ENCODE measurements at regions not wholly inside any gene's neighbourhood (a gene's known extent, or its start where the extent isn't known, plus 50 kb on each side); places are given as distances from the start of the nearest gene placed in this dataset.
A peak's percentile ranks its signal among the peaks of the same experiment; 100 is the strongest.
"Not testable (repeated sequence)": the region's sequence is repeated elsewhere in the genome, so short reads cannot be mapped to it uniquely, and the experiment has no call there.

DNA sequence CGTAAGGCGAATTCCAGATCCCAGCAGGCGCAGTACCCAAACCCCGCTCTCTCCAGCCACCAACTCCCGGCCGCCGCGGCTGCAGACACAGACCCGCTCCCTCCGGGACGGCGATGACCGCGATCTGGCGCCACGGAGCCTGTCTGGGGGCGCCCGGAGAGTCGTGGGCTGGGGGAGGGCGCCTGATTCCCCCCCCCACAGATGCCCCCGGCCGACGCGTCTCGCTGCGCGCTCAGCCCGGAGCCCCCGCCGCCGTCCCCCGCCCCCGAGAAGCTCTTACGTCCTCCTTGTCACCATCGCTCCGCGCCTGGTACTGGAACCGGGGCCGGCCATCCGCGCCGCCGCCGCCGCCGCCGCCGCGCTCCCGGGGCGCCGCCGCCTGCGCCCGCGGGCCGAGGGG, 173.6 kb downstream of the ATP6V0E2 start:
- peak in 1 of 2 experiments; percentile 64 for DNase-seq

DNA sequence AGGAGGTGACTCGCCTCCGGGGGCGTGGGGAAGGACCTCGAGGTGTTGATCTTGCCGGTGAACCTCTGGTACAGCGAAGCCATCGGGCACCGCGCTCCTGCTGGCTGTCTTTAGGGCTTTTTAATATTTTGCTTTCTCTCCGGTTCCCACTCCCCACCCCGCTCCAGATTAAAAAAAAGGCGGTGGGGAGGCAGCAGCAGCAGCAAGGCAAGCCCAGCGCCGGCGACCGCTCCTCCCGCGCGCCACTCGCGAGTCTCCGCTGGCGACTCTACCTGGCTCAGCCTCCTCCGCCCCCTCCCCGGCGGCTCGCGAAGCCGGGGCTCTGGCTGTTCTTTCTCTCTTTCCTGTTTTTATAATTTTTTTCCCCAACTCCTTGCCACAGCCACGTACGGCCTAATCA, 174.0 kb downstream of the ATP6V0E2 start:
- DNase-seq = peak; percentile 26 to 70

DNA sequence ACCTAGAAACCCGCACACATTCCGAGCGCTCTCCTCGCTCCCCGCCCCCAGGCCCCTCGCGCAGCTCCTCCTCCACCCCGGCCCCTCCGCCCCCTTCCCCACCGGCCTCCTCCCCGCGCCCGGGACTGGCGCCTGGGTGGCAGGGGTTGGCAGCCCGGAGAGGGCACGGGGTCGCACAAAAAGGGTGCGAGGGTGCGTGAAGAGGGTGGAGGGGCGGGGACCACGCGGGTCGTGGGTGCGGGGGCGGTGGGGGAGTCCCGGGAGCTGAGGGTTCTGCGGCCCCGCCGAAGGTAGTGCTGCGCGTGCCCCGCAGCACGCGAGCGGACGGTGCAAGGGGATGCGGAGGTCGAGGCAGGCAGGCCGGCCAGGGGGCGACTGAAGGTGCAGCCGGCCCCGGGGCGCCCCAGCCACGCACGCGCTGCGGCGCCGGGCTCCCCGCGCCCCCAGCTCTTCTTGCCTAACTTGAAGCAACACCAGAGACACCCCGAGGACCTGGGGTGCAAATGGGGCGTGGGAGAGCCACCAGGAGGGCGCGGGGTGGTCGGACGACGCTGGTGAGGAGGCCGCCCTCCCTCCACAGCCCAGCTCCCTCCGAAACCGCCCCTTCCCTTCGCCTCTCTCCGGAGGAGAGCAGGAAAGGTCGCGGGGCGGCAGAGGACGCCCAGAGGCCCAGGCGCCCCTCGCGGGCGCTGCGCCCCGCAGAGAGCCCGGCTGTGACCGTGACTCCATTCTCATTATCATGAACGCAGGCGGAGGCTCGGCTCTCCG, 174.7 kb downstream of the ATP6V0E2 start:
- DNase-seq = peak in 1 of 2 experiments; percentile 62

DNA sequence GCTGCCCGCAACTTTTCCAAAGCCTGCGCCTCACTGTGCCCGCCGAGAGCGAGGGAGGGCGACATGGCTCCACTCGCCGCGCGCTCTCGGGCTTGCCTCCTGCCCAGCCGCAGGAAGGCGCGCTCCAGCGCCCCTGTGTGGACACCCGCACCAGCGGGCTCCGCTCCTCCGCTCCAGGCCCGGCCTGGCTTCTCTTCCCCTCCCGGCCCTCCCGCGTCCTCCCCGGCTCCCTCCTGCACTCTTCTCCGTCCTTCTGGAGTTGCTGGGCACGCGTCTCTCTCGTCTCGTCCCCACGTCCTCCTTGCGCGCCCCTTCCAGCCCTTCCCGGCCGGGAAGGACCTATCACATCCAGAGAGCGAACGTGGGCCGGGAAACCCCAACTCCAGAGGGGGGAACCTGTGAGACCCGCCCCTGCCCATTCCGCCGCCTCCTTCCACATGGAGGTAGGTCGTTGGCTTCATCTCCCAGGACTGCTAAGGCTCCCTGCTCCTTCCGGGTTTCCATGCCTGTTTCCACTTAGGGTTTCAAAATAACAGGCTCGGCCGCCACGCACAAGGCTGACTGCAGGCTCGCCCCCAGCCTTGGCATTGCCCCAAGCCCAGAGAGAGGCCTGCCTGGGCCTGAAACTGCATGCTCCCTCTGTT, 175.4 kb downstream of the ATP6V0E2 start:
- peak in 1 of 2 experiments; percentile 77 for DNase-seq

DNA sequence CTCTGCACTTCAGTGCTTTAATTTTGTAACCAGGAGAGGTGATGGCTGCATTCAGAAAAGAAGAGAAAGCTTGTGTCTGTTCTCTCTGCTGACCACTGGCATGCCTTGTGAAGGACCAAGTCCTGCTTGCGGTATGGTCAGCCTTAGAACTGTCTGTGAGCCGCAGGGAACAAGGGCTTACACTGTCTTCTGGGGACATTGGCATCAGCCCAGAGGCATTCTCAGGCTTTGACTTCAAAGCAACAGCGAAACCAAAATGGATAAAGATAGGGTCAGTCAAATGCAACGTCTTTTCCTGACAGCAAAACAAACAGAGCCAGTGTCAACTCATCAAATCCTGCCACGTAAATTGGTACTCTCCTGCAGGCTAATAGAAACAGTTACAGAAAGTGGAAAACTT, 179.6 kb downstream of the ATP6V0E2 start:
- not testable (repeated sequence) for DNase-seq

DNA sequence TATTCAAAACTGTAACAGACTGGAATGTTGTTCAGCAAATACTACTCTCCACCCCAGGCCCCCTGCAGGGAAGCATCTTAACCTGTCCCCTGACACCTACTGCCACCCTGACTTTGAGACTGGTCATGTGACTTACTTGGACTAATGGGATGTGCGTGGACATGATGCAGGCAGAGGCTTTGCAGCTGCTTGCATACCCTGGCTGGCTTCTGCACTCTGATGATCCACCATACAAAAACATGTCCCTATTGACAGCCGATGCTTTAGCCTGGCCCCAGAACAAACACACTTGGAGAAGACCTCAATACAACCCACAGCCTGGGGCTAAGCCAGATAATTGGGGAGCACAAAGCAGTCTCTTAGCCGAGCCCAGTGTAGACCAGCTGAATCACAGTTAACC, 180.5 kb downstream of the ATP6V0E2 start:
- DNase-seq = peak; percentile 85 to 88

DNA sequence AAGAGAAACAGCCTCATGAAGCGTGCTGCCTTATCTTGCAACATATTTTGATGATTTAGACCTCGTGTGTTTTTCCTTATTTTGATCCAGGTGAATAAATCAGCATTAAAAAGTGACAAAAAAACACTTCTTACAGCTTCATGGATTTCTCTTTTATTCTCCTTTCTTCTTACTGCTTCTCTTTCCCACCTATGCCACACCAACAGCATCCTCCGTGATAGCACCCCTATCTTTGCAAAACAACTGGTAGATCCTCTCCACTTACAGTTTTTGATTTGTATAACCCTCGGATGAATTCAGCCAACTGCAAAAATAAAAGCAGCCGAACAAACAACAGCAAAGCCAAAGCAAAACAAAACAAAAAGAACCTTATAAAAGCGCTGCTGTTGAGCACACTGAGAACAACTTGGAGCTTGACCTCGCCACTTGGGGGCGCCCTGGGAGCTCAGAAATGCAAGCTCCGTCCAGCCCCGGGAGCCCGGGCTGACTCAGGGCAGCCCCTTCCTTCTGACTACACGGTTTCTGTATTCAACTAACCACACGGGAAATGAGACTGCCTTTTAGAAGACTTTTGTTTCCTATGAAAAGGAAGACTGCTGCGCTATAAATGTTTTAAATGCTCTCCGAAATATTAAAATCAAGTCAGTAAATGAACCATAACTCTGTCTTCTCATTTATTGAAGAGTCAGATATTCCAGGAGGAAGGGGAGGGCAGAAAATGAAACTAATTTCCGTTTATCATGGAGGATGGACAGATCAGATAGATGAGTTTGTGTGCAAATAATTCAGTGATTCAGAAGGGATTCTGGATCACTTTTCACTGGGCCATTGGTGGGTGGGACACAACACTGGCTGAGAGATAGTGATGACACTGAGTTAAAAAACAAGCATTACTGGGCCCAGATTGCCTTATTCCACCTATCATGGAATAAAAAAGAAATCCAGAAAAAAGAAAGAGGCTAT, 186.8 kb downstream of the ATP6V0E2 start:
- DNase-seq = not testable (repeated sequence)

DNA sequence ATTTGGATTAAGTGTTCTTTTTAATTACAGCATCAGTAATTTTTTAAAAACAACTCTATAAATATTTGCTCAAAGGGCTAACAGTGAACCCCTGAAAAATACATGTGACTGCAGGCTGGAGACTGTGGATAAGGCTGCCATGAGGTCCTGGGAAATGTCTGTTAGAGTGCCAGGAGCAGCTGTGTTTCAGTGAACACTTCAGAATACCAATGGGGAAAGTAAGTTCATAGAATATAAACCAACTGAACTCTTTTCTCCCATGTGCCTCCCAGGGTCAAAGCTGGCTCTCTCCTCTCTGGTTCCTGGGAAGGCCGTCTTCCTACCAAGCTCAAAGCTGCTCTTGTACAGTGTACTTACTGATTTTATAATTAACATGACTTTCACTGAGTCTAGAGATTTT, 189.4 kb downstream of the ATP6V0E2 start:
- DNase-seq = not testable (repeated sequence)

DNA sequence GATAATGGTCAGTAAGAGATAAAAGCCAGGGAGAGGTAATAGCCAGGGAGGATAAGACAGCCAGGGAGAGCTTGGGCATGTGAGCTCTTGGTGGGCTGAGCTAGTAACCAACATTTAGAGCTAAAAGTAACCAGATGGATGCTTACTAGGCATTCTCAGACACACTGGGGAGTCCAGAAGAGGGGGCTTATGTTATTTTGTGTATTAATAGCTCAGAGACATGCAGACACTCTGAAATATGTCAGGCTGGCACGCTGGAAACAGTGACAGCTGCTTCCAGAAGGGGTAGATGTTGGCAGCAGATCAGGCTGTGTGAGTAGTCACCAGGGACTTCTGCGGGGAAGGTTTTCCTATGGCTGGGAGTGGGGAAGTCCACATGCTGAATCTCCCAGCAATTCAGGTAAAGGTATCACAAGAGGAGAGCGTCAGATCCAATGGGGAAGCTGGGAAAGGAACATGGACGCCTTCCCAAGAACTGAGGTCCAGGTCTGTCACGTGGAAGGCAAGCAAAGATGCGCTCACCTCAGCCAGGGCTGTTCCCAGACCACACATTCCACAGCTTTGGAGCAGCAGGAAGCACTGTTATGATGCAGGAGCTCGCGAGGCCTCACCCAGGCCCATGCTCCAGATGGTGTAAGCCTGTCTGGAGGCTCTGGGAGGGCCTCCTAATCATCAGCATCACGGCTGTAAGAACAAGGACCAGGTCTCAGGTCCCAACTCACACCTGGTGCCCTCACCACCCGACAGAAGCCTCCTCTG, 196.0 kb downstream of the ATP6V0E2 start:
- not testable (repeated sequence) for DNase-seq

DNA sequence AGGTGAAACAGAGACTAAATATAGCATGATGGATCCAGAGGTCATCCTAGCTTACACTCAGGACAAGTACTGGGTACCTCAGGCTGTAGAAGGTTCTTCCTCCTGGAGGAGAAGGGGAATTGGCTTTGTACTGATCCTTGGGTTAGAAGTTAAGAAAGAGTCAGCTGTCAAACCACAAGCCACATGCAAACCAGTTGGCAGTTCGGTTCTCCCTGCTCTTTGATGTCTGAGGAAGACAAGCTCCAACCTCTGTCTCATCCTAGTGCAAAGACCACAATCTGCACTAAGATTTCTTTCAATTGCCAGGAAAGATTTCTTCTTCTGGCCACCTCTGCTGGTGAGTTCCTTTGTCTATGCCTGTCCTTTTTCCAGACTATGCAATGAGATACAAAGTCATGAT, 203.8 kb downstream of the ATP6V0E2 start:
- DNase-seq = not testable (repeated sequence)

DNA sequence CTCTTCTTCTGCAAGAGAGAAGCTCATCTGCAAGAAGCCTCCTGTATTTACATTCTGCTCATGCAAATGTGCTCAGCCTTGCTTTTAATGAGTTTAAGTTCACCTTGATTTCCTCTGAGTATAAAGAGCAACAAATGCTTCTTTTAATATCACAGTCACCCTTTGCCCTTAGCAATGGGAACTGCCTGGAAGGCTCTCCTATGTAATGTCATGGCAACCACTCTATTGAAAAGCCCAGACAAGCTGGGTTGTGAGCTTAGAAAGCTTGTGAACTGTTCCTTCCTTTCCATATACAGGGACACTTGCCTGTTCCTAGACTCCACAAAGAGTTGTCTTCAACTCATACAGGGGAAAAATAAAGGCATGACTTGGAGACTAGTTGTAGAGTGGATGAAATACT, 208.1 kb downstream of the ATP6V0E2 start:
- DNase-seq = peak in 1 of 2 experiments; percentile 27

DNA sequence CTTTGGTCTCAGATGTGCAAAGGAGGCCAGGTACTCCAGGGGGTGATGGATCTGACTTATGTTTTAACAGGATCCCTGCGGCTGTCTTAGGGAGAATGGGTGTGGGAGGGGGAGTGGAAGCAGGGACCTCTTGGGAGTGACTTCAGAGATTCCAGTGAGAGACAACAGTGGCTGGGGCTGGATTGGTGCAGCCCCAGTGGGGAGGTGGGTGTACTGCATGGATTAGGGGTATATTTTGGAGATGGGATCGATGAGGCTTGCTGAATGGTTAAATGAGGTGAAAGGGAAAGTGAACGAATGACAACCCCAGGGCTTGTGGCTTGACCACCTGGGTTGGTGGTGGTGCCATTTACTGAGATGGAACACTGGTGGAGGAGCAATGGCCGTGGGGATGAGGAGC, 211.0 kb downstream of the ATP6V0E2 start:
- DNase-seq = not testable (repeated sequence)

DNA sequence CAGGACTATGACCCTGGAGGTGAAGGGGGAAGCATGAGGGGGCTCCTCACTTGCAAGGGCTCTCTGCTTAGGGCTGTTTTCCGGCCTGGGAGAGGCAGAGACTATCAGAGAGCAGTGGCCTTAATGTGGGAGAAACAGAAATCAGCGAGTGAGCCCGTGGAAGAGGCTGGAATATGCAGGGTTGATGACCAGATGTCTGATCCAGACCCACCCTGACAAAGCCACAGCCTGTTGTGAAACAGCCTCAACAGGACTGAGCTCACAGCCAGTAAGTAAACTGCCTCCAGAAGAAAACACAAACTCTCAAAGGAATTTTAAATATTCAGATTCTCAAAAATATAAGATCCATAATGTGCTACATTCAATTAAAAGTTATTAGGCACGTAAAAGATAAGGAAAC, 213.7 kb downstream of the ATP6V0E2 start:
- DNase-seq = not testable (repeated sequence)

DNA sequence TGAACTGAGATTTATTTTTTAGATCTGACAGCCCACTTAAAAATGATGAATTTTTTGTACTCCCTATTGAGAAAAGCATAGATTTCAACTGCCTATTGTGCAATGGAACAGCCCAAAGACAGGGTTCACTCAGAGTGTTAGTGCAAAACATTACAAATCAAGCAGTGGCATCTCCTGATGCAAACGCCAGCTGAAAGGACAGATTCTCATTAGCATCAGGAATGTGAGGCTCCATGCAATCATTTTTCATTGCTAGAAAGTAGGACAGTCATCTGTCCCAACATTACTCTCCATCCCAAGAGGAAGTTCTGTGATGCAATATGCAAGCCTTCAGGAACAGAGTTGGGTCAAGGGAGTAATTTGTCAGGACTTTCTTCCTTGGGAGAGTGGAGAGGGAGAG, 215.4 kb downstream of the ATP6V0E2 start:
- not testable (repeated sequence) for DNase-seq

DNA sequence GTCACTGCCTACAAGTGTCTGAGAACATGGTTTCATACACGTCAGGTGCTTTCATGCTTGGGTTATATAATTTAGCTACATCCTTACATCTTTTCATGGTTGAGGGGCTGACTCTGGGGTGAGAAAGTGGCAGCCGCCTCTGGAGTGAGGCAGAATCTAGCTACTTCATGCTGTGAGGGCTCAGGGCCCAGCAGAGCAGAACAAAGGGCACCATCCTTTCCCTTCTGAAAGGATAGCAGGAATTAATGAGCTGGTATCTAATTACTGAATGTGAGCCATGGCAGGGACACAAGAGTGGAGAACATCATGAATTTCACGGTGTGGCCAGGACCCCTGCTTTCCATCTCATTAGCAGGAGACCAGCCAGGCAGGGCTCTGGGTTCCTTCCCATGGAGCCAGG, 217.0 kb downstream of the ATP6V0E2 start:
- DNase-seq = peak in 1 of 2 experiments; percentile 6

DNA sequence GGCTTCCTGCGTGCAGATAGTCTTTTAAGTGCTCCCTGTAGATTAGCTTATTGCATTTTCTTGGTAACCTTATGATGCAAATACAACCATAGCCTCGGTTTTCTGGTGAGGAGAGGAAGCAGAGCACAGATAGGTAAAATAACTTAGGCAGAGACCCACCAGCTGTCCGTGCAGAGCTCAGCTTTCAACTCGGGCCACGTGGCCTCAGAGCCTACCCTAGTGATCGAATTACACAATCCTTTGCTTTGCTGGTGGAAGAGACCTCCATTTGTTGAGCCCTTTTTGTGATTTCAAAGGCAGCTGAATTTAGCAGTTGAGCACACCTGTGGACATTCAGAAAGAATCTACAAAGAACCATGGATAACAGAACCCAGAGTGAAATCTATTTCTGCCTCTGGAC, 220.1 kb downstream of the ATP6V0E2 start:
- peak in 1 of 2 experiments; percentile 56 for DNase-seq

DNA sequence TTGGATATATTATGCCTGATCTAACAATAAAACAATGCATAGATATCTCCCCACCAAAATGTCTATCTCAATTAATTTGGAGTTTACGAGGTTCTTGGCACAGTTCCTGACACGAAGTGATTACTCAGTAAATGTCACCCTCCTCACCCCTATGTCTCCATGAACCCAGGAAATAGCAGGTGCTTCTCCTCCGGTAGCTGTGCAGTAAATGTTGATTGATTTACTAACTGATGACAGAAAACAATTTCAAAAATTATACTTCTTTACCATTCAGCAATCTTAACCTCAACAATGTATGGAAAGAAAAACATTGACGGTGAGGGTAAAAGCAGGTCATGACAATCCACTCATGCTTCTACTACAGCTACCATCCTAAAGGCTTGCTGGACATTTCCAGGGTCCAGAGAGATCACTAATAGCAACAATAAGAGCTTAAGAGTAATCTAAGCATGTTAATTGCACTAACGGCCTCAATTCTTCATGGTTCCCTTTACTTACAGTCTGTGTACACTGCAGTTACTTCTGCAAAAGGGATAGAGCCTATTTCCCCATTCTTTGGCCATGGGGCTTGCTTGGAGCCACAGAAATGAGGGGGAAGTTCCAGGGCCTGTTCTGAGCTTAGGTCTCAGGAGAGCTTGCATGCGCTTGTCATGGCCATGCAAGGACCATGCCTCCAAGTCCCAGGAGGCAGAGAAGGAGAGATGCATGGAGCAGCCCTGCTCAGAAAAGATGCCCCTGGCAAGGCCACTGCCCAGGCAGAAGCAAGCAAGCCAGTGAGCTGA, 222.6 kb downstream of the ATP6V0E2 start:
- DNase-seq = not testable (repeated sequence)

DNA sequence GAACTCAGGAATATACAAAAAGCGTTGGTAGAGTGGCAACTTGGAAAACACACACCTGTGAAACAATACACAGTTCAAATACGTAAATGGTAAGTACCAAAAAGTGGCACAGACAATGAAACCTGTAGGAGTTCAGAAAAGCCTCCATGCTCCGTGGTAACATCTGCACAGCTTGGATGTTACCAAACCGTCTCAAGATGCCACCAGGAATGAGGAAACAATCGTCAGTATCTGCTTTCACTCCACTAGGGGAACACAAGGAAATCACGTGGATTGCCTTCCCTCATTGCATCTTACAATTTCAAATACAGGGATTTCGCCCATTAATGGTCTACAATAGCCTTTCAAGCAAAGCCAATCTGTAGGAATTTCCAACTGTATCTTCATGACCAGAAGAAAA, 224.6 kb upstream of the LRRC61 start:
- DNase-seq = not testable (repeated sequence)

DNA sequence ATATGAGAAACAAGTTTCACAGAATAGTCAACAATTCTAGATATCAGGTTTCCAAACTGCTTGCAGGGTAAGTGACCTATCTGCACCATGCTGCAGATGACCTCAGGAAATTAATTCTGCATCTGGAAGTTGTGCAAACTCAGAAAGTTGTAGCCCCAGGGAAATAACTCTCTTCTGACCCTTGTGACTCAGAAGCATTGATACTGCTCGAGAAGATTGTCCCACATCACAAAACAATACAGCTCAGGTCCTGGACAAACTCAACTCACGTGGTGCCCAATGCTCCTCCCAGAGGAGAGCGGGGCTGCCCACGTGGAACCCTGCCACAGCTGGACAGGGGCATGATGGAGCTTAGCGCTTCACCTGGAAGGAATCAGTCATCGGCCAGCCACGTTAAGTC, 221.9 kb upstream of the LRRC61 start:
- DNase-seq = not testable (repeated sequence)

DNA sequence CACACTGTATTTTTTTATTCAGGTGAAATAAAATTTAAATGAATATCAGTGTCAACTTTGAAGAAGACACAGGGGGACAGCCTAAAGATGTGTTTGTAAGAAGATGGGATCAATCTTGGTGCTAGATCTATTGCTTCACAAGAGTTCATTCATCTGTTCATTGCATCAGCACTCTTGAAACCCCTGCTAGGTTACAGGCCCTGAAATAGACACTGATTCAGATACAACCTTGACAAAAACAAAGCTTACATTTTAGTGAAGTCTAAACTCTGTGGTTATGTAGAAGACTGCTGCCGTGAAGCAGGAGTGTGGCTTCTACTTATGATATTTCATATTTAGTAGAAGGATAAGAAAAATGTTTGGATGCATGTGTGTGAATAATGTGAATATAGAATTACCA, 215.9 kb upstream of the LRRC61 start:
- not testable (repeated sequence) for DNase-seq

DNA sequence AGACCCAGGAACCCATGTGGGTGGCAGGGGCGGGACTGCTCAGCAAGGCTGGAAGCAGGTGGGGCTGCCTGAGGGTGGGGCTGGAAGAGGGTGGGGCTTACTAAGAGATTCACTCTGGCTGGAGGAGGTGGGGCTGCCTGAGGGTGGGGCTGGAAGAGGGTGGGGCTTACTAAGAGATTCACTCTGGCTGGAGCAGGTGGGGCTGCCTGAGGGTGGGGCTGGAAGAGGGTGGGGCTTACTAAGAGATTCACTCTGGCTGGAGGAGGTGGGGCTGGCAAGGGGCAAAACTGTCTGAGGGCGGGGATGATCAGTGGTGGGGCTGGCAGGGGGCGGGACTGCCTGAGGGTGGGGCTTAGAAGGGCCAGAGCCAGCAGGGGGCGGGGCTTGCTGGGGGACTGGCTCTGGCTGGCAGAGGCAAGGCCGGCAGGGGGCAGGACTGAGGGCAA, 212.8 kb upstream of the LRRC61 start:
- DNase-seq = peak in 1 of 2 experiments; percentile 71

All from NCI-H526 (cell line).